B cell (primary cell): ENCODE measurements at regions not wholly inside any gene's neighbourhood (a gene's known extent, or its start where the extent isn't known, plus 50 kb on each side); places are given as distances from the start of the nearest gene placed in this dataset.

Experiments used
- EZH2 ChIP-seq: IDR thresholded peaks from 2 replicates; pipeline ENCODE4 v1.6.1; 2012; ENCODE audit warnings: borderline replicate concordance, low read depth, mild to moderate bottlenecking, moderate library complexity, low read length; ENCODE audit not compliant: insufficient read depth, poor library complexity, severe bottlenecking
- TF ChIP-seq, protein P1 (sequence below): fragments of 200-600 bp; IDR thresholded peaks from one replicate; pipeline ENCODE4 v1.8.0; 2022; ENCODE audit warnings: antibody characterized with exemption, mild to moderate bottlenecking

DNA sequence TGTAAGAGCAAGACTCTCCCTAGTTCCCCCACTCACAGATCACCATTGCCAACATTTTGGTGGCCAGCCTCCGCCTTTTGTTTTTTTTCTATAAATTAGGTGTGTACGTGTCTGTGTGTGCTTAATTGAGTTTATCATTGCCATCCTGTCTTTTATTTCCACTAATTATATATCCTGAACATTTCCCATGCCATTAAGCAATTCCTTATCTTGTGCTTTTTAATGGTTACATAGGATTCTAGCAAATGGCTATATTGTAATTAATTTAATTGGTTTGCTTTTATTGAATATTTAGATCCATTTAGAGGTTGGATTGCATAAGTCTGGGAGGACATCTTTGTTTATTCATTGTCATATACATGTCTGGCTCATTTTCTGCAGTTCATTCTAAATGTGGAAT lies 107.3 kb upstream of the RTL1 start:
- TF ChIP-seq, protein P1, sequence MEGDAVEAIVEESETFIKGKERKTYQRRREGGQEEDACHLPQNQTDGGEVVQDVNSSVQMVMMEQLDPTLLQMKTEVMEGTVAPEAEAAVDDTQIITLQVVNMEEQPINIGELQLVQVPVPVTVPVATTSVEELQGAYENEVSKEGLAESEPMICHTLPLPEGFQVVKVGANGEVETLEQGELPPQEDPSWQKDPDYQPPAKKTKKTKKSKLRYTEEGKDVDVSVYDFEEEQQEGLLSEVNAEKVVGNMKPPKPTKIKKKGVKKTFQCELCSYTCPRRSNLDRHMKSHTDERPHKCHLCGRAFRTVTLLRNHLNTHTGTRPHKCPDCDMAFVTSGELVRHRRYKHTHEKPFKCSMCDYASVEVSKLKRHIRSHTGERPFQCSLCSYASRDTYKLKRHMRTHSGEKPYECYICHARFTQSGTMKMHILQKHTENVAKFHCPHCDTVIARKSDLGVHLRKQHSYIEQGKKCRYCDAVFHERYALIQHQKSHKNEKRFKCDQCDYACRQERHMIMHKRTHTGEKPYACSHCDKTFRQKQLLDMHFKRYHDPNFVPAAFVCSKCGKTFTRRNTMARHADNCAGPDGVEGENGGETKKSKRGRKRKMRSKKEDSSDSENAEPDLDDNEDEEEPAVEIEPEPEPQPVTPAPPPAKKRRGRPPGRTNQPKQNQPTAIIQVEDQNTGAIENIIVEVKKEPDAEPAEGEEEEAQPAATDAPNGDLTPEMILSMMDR: no peak
- TF ChIP-seq EZH2: no peak
